Mesothelial cell of epicardium (in vitro differentiated cells): ENCODE measurements at regions not wholly inside any gene's neighbourhood (a gene's known extent, or its start where the extent isn't known, plus 50 kb on each side); places are given as distances from the start of the nearest gene placed in this dataset.

Source experiments
- DNase-seq, 2 experiments: peaks; one replicate each; pipeline ENCODE4 v3.0.0; 2021; ENCODE audit warnings: low spot score in 2 of 2; ENCODE audit not compliant: unreplicated experiment in 2 of 2
- H3K27ac Mint-ChIP-seq: 2 replicates; pipeline ENCODE4 v1.8.0; 2021; ENCODE audit warnings: mixed read lengths
- H3K27me3 Mint-ChIP-seq: 2 replicates; pipeline ENCODE4 v1.8.0; 2021; ENCODE audit warnings: low read depth, mixed read lengths
- H3K36me3 Mint-ChIP-seq: 2 replicates; pipeline ENCODE4 v1.8.0; 2021; ENCODE audit warnings: mixed read lengths
- H3K4me1 Mint-ChIP-seq: 2 replicates; pipeline ENCODE4 v1.8.0; 2021; ENCODE audit warnings: mixed read lengths
- H3K4me3 Mint-ChIP-seq: 2 replicates; pipeline ENCODE4 v1.8.0; 2021; ENCODE audit warnings: mild to moderate bottlenecking, moderate library complexity, mixed read lengths
- H3K9me3 Mint-ChIP-seq: 2 replicates; pipeline ENCODE4 v1.8.0; 2021; ENCODE audit warnings: mixed read lengths
- TF ChIP-seq, protein P1 (sequence below): fragments of 200-600 bp; sonication (generic); IDR thresholded peaks from one replicate; pipeline ENCODE4 v1.5.0; 2021; ENCODE audit warnings: antibody characterized with exemption; ENCODE audit not compliant: unreplicated experiment

DNA sequence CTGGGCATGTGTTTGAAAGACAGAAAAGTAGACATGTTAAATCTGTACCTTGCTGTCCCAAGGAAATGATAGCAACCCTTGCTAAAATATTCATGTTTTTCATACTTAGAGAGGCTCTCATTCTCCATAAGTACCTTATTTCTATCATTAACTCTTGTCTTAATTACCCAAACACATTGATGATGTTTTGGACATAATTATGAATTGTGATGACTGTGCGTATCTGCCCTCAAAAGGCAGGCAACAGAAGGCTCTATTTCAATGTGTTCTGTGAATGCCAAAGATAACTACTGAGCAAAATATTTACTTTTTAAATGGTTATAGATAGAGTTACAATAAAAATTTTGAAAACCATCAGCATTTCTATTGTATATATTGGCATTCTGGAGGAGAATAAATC, 1263.8 kb downstream of the ZPLD1 start:
- no peaks in the 10 kb centered on the region for H3K36me3 Mint-ChIP-seq
- H3K9me3 Mint-ChIP-seq = no peaks in the 10 kb centered on the region
- H3K4me3 Mint-ChIP-seq = no peak overlapping the region
- TF ChIP-seq, protein P1, sequence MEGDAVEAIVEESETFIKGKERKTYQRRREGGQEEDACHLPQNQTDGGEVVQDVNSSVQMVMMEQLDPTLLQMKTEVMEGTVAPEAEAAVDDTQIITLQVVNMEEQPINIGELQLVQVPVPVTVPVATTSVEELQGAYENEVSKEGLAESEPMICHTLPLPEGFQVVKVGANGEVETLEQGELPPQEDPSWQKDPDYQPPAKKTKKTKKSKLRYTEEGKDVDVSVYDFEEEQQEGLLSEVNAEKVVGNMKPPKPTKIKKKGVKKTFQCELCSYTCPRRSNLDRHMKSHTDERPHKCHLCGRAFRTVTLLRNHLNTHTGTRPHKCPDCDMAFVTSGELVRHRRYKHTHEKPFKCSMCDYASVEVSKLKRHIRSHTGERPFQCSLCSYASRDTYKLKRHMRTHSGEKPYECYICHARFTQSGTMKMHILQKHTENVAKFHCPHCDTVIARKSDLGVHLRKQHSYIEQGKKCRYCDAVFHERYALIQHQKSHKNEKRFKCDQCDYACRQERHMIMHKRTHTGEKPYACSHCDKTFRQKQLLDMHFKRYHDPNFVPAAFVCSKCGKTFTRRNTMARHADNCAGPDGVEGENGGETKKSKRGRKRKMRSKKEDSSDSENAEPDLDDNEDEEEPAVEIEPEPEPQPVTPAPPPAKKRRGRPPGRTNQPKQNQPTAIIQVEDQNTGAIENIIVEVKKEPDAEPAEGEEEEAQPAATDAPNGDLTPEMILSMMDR = no peak
- no peak overlapping the region for H3K27ac Mint-ChIP-seq
- DNase-seq = no peak
- no peaks in the 10 kb centered on the region for H3K27me3 Mint-ChIP-seq
- H3K4me1 Mint-ChIP-seq = peaks cover 5% of the 10 kb centered on the region

DNA sequence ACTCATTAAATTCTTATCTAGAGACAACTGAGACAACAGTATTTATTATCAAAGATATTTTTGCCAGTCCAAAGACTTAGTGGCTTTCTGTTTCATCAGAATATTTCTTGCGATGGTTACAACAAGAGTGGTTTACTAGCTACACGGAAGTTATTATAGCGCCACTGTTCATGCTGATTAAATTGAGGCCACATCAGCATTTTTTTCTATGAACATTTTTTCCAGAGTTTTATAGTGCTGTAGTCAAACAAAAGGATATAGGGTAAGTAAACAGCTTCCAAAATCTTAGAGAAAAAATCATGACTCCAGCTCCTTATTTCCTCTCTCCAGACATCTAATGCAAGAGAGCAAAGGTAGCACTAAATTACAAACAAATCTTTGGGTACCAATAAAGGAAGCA, 1264.4 kb downstream of the ZPLD1 start:
- Mint-ChIP-seq H3K4me1 (peaks cover 5% of the 10 kb centered on the region), H3K27me3 (no peaks in the 10 kb centered on the region), H3K36me3 (no peaks in the 10 kb centered on the region), H3K9me3 (no peaks in the 10 kb centered on the region), H3K27ac (no peak overlapping the region), H3K4me3 (no peak overlapping the region)
- DNase-seq = no peak
- TF ChIP-seq, protein P1 = no peak

DNA sequence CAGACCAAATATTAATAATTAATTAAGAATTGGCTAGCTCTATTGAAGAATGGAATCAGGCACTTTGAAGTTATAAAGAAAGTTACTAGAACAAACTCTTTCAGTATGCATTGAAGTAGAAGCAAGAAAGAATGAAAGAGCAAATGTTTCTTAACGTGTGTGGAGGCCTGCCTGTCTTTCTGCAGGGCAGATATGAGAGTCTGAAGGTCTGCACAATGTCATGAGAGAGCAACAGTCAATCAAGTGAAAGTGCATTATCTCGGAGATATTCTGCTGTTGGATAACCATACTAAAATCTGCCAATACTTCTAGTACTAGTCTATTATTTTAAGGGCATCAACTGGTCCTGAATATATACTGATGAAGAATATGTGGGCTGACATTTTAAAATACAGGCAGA, 1270.8 kb downstream of the ZPLD1 start:
- TF ChIP-seq, protein P1 = no peak
- no peak overlapping the region for H3K27ac Mint-ChIP-seq
- no peak overlapping the region for H3K4me3 Mint-ChIP-seq
- peaks cover 30% of the 10 kb centered on the region for H3K4me1 Mint-ChIP-seq
- H3K9me3 Mint-ChIP-seq = no peaks in the 10 kb centered on the region
- no peaks in the 10 kb centered on the region for H3K36me3 Mint-ChIP-seq
- no peaks in the 10 kb centered on the region for H3K27me3 Mint-ChIP-seq
- no peak for DNase-seq

DNA sequence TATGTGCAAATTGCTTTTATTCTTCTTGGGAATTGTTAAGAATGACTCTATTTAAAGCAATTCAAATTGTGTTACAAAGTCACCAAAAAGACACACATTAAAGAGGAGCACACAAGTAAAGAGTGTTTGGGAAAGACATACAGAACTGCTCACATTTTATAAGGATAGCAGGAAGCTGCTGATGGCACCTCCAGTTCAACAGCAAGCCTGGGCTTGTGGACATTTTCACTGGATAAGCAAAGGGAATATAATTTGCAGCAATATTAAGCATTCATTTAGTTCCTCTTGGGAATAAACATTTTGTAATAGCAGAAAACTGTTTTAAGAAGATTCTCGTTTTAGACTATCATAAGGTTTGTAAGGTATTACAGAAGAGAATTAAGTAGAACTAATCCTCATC, 1271.9 kb downstream of the ZPLD1 start:
- Mint-ChIP-seq H3K36me3 (no peaks in the 10 kb centered on the region), H3K27ac (no peak overlapping the region), H3K4me1 (peaks cover 31% of the 10 kb centered on the region), H3K27me3 (no peaks in the 10 kb centered on the region), H3K9me3 (no peaks in the 10 kb centered on the region), H3K4me3 (no peak overlapping the region)
- TF ChIP-seq, protein P1 = no peak
- DNase-seq = no peak

DNA sequence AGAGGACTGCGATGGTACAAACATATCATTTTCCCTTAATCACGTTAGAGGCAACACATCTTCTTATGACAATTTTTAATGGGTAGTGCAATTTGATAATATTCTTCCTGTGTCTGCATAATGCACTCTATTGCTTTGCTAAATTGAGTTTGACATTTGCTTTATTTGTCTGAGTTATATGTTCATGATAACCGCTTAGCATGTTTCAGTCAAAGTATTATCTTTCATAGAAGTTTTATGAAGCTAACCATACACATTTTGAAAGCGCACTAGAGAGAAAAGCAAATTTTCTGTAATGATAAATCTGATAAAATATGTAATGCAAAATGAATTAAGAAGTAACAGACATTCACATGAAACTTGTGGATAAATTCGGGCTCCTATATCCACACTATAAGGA, 1276.9 kb downstream of the ZPLD1 start:
- Mint-ChIP-seq H3K9me3 (peaks cover under 1% of the 10 kb centered on the region), H3K4me3 (no peak overlapping the region), H3K27me3 (no peaks in the 10 kb centered on the region), H3K36me3 (no peaks in the 10 kb centered on the region), H3K27ac (no peak overlapping the region), H3K4me1 (peaks cover 19% of the 10 kb centered on the region)
- TF ChIP-seq, protein P1 = no peak
- no peak for DNase-seq
